Mammary epithelial cell (primary cell): ENCODE measurements at regions not wholly inside any gene's neighbourhood (a gene's known extent, or its start where the extent isn't known, plus 50 kb on each side); places are given as distances from the start of the nearest gene placed in this dataset.

ENCODE experiments used
- CTCF ChIP-seq, 2 donors: IDR thresholded peaks in 1 of 2; conservative IDR thresholded peaks in 1 of 2; 2 replicates each; pipeline ENCODE4 v1.5.1; 2011 to 2012; ENCODE audit warnings: inconsistent platforms in 2 of 2, low read length in 2 of 2, mild to moderate bottlenecking in 2 of 2, control low read depth in 1 of 2, low read depth in 1 of 2; ENCODE audit not compliant: insufficient read depth in 1 of 2; ENCODE audit errors: extremely low read depth in 1 of 2
- EZH2 ChIP-seq: IDR thresholded peaks from 2 replicates; pipeline ENCODE4 v1.6.1; 2012; ENCODE audit warnings: low read length, inconsistent platforms, borderline replicate concordance

- TF ChIP-seq EZH2 (no peak), CTCF (conservative IDR thresholded peaks at IDR 0.05 in 1 of 2, IDR thresholded peaks at IDR 0.05 in 1 of 2; ENCODE audit: extremely low read depth in 1 of 2, insufficient read depth in 1 of 2, low read depth in 1 of 2, low read length in 2 of 2) (no peak)
These were observed 127.0 kb downstream of the PCDH7 start for GRCh38 chr4:30847167-30847566.
